Kidney tubule cell (primary cell): ENCODE measurements at regions not wholly inside any gene's neighbourhood (a gene's known extent, or its start where the extent isn't known, plus 50 kb on each side); places are given as distances from the start of the nearest gene placed in this dataset.
"Not testable (repeated sequence)": the region's sequence is repeated elsewhere in the genome, so short reads cannot be mapped to it uniquely, and the experiment has no call there.

ENCODE experiments used
- DNase-seq: peaks from one replicate; pipeline ENCODE4 v3.0.0-alpha.2; 2018; ENCODE audit warnings: low spot score

DNA sequence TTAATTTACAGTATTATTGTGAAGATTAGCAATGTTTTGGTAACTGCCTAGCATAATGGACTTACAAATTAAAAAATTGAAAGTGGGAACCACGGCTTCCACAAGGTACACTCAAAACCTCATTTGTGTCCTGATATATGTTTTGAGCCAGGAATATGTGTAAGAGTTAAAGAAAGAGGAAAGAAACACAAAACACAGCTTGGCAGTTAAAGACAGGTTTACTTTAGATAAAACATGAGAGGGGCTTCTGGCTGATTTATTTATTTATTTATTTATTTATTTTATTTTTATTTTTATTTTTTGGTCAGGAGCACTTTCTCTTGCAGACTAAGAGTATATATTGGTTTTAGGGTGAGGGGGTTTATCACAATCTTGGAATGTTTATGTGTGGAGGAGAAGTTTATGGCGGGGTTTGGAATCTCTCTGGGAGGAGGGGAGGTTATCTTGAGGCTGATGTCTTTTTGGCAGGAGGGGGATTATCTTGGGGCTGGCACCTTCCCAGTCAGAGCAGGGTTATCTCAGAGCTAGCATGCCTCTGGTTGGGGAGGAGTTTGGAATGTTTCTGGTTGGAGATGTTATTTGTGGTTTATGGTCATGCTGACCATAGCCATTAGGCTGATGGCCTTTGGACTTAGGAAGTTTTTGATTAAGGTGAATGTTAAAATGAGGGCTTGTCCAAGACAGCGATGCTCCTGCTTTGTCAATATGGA lies 436.7 kb downstream of the DAD1 start:
- DNase-seq = no peak

- DNase-seq = no peak
Observed at GRCh38 chr14:22151121-22151520, 437.9 kb downstream of the DAD1 start.

DNA sequence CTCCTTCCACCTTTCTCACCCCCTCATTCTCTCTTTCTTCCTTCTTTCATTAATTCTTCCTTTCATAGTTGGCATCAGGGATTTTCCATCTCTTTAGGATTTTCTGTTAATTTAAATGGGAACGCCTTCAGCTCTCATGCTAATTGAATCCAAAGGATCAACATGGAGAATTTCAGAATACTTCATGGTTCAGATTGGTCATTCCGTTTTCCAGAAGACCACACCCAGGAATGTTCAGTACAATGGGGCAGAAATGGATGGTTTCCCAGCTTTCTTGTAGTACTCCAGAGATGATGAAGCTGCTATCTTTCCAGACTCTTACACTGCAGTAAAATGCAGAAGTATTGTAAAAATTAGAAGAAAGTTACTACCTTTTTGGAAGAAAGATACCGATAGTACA lies 440.0 kb downstream of the DAD1 start:
- no peak for DNase-seq

GRCh38 chr14:22147716-22148115 lies 441.3 kb downstream of the DAD1 start:
- no peak for DNase-seq

- peak; percentile 26 for DNase-seq
Observed at GRCh38 chr14:22143363-22143762, 445.7 kb downstream of the DAD1 start.

DNA sequence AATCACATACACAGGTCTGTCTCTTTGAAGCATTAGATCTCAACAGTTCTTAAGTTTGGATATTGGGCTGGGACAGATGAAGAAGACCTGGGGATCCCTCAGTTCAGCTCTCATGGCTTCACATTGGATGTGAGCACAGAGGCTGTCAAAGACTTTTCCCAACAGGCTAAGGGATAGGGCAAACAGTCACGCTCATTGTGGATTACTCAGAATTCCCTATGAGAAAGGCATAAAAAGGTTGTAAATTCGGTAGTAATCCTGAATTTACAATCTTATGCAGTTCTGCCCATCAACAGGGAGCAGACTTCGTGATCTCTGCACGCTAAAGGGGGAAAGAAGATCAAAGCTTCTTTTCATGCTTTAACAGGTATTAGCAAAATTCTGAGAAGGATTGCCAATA lies 448.4 kb downstream of the DAD1 start:
- no peak for DNase-seq

DNA sequence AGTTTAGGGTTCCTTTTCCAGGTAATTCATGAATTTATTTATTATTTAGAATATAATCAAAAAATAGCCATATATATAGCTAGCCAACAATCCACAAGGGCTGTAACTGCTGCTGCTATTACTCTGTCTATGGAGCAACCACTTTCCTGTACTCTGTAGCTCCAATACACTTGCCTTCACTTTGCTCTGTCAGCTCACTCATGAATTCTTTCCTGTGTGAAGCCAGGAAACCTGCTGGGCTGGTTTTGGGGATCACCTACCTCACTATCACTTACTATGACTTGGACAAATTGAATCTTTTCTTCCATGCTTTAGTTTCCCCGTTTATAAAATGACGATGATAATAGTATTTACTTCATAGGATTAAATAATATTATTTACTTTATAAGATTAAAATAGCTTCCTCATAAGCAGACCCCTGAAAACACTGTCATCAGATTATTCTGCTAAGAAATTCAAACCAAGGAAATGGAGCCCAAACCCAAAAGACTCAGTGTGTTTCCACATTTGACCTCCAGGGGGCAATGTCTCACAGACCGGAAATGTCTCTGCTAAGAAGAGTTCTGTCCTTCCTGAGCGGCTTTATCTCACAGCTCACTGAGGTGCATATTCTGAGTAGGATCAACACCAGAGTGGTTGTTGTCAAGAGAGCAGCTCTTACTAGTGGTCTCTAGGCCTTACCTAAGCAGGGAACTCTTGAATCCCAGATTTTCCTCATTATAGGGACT lies 457.1 kb downstream of the DAD1 start:
- peak; percentile 29 for DNase-seq

GRCh38 chr14:22124073-22124613 lies 450.5 kb upstream of the OR4E1 start:
- DNase-seq = no peak

- peak; percentile 13 for DNase-seq
Observed at GRCh38 chr14:22122829-22123560, 449.4 kb upstream of the OR4E1 start.

DNA sequence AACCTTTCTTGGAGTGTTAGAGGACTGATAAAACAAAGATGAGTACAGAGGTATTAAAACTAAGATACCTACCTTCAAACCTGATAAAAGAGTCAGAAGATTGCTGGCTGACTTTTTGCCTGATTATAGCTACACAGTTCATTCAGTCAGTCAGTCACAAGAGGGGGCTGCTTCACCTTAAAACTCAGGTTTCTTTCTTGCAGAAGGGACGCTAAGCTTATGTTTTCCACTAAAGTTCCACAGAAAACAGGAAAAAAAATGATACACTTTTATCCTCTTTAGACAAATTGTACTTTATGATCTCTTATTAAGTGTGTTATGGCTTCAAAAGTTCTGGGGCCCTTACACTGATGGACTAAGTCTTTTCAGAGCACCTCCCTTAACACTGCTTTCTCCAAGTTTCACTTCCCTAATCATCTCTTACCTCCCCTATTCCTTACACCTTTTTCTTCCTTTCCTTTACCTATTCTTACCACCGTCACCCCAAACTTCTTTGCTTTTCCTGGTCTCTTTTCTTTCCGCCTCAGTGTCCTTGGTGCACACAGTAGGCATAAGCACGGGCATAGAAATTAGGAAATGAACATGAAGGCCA lies 448.7 kb upstream of the OR4E1 start:
- peak; percentile 31 for DNase-seq

DNA sequence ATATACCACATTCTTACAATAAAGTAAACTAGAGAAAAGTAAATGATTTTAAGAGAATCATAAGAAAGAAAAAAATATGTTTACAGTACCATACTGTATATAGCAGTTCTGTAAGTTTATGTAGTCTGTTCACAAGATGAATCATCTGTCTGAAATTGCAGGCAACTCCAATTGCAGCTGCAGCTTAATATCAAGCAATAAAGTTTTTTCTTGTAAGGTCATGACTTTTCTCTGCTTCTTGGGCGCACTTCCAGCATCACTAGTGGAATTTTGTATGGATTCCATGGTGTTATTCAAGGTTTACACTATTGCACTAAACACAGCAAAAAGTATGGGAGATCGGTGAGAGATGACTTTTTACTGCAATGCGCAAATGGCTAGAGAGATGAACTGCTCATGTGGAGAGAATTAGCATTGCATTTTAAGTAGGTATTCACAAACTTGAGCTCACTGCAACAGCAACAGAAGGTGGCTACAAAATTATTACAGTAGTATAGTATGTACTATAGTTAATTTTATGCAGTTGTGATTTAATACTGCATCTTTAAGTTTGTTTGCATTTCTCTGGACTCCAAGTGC lies 445.4 kb upstream of the OR4E1 start:
- DNase-seq = no peak

- DNase-seq = no peak
Observed at GRCh38 chr14:22113401-22113800, 439.8 kb upstream of the OR4E1 start.

DNA sequence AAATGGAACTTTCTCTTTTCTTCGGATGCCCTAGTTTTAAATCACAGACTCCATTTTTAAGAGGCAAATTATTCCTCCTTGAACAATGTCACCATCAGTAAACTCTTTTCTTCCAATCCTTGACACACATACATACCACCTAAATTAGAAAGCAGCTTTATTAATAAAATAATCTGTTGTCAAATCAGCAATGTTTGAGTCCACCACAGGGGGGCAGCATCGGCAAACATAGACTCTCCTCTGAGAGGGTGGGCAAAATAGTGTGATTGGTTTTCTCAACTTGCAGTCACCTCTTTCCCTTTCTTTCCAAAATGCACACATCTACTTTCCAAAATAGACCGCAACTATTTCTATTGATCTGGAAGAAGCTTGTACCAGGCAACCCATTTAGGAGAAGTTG lies 438.4 kb upstream of the OR4E1 start:
- DNase-seq = peak; percentile 27

- no peak for DNase-seq
Observed at GRCh38 chr14:22107753-22108152, 434.1 kb upstream of the OR4E1 start.

- DNase-seq = peak; percentile 6
Observed at GRCh38 chr14:22106700-22107697, 433.4 kb upstream of the OR4E1 start.

- DNase-seq = no peak
Observed at GRCh38 chr14:22105624-22106006, 432.0 kb upstream of the OR4E1 start.

DNA sequence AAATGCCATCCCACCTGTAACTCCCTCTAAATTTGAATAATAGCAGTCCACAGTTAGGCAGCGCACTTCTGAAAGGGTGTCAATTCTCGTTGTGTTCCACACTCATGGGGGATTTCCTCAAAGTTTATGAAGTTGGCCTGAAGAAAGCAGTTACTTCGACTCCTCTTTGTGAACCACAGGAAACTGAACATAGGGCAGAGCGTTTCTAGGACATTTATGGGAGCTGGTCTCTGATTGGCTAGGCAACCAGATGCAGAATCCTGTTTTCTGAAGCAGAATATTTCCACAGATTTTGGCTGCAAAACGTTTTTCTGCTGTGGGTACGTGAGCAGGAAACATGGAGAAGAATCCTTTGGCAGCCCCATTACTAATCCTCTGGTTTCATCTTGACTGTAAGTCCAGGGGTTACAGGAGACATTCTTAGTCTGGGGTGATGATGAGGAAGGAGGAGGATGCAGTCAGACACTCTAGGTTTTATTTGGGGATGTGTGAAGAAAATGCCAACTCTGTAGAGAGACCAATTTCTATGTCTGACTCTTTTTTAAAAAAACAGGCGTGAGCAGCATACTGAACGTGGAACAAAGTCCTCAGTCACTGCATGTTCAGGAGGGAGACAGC lies 431.5 kb upstream of the OR4E1 start:
- DNase-seq = no peak

DNA sequence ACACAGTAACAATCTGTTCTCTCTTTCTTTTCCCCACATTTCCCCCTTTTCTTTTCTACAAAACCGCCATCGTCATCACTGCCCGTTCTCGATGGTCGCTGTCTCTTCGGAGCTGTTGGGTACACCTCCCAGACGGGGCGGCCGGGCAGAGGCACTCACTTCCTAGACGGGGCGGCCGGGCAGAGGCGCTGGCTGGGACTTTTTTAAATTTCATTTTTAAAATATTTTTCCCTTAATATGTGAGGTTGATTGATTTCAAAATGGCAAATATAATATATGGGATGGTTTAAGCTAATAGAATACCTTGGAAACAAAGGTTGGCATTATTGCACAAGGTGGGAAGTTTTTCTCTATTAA lies 427.1 kb upstream of the OR4E1 start:
- DNase-seq = not testable (repeated sequence)

- DNase-seq = peak; percentile 78
Observed at GRCh38 chr14:22099942-22100763, 426.5 kb upstream of the OR4E1 start.
